B cell (primary cell): ENCODE measurements at regions not wholly inside any gene's neighbourhood (a gene's known extent, or its start where the extent isn't known, plus 50 kb on each side); places are given as distances from the start of the nearest gene placed in this dataset.

ENCODE experiments used
- CTCF ChIP-seq: fragments of 200-600 bp; IDR thresholded peaks from one replicate; pipeline ENCODE4 v1.8.0; 2022; ENCODE audit warnings: antibody characterized with exemption, mild to moderate bottlenecking
- EZH2 ChIP-seq: IDR thresholded peaks from 2 replicates; pipeline ENCODE4 v1.6.1; 2012; ENCODE audit warnings: borderline replicate concordance, low read depth, mild to moderate bottlenecking, moderate library complexity, low read length; ENCODE audit not compliant: insufficient read depth, poor library complexity, severe bottlenecking

- TF ChIP-seq CTCF: no peak
- TF ChIP-seq EZH2: no peak
Observed at GRCh38 chrX:130497531-130497930, 95.7 kb downstream of the RBMX2 start.
